ENCODE measurements at regions not wholly inside any gene's neighbourhood (a gene's known extent, or its start where the extent isn't known, plus 50 kb on each side); places are given as distances from the start of the nearest gene placed in this dataset.

GRCh38 chr12:30378307-30378706, 317.4 kb downstream of the IPO8 start:
- no peaks in the 10 kb centered on the region for H3K36me3 Mint-ChIP-seq
- no peaks in the 10 kb centered on the region for H3K27me3 Mint-ChIP-seq (ENCODE audit: low read depth)
- H3K4me1 Mint-ChIP-seq: no peaks in the 10 kb centered on the region
- peaks cover 55% of the 10 kb centered on the region for H3K9me3 Mint-ChIP-seq
- H3K27ac Mint-ChIP-seq: no peak overlapping the region
- H3K4me3 Mint-ChIP-seq: no peak overlapping the region
- no peak for DNase-seq (ENCODE audit: low spot score in 2 of 2, unreplicated experiment in 2 of 2)
- no peak for TF ChIP-seq CTCF (IDR thresholded peaks at IDR 0.05; ENCODE audit: unreplicated experiment)

GRCh38 chr12:30364822-30365221, 330.8 kb downstream of the IPO8 start:
- no peak for TF ChIP-seq CTCF (IDR thresholded peaks at IDR 0.05; ENCODE audit: unreplicated experiment)
- no peak overlapping the region for H3K27ac Mint-ChIP-seq
- no peak overlapping the region for H3K4me3 Mint-ChIP-seq
- no peak for DNase-seq (ENCODE audit: low spot score in 2 of 2, unreplicated experiment in 2 of 2)
- peaks cover 28% of the 10 kb centered on the region for H3K9me3 Mint-ChIP-seq
- no peaks in the 10 kb centered on the region for H3K27me3 Mint-ChIP-seq (ENCODE audit: low read depth)
- no peaks in the 10 kb centered on the region for H3K36me3 Mint-ChIP-seq
- no peaks in the 10 kb centered on the region for H3K4me1 Mint-ChIP-seq

GRCh38 chr12:30361145-30361544, 334.5 kb downstream of the IPO8 start:
- Mint-ChIP-seq H3K4me1 (no peaks in the 10 kb centered on the region), H3K36me3 (no peaks in the 10 kb centered on the region), H3K9me3 (peaks cover 14% of the 10 kb centered on the region), H3K27ac (no peak overlapping the region), H3K27me3 (ENCODE audit: low read depth) (no peaks in the 10 kb centered on the region), H3K4me3 (no peak overlapping the region)
- no peak for TF ChIP-seq CTCF (IDR thresholded peaks at IDR 0.05; ENCODE audit: unreplicated experiment)
- no peak for DNase-seq (ENCODE audit: low spot score in 2 of 2, unreplicated experiment in 2 of 2)

GRCh38 chr12:30358671-30359070, 337.0 kb downstream of the IPO8 start:
- no peak for DNase-seq (ENCODE audit: low spot score in 2 of 2, unreplicated experiment in 2 of 2)
- no peaks in the 10 kb centered on the region for H3K36me3 Mint-ChIP-seq
- TF ChIP-seq CTCF (IDR thresholded peaks at IDR 0.05; ENCODE audit: unreplicated experiment): no peak
- no peaks in the 10 kb centered on the region for H3K27me3 Mint-ChIP-seq (ENCODE audit: low read depth)
- no peaks in the 10 kb centered on the region for H3K4me1 Mint-ChIP-seq
- no peak overlapping the region for H3K27ac Mint-ChIP-seq
- H3K9me3 Mint-ChIP-seq: peaks cover 12% of the 10 kb centered on the region
- no peak overlapping the region for H3K4me3 Mint-ChIP-seq

GRCh38 chr12:30357766-30358490, 337.7 kb downstream of the IPO8 start:
- no peaks in the 10 kb centered on the region for H3K4me1 Mint-ChIP-seq
- no peak for DNase-seq (ENCODE audit: low spot score in 2 of 2, unreplicated experiment in 2 of 2)

More at GRCh38 chr12:30357766-30358490, 337.7 kb downstream of the IPO8 start:
- no peaks in the 10 kb centered on the region for H3K36me3 Mint-ChIP-seq
- TF ChIP-seq CTCF (IDR thresholded peaks at IDR 0.05; ENCODE audit: unreplicated experiment): no peak
- H3K4me3 Mint-ChIP-seq: no peak overlapping the region
- no peak overlapping the region for H3K27ac Mint-ChIP-seq
- peaks cover 11% of the 10 kb centered on the region for H3K9me3 Mint-ChIP-seq
- no peaks in the 10 kb centered on the region for H3K27me3 Mint-ChIP-seq (ENCODE audit: low read depth)

Measured in mesothelial cell of epicardium (in vitro differentiated cells).